Inflammatory macrophage (primary cell): ENCODE measurements at regions not wholly inside any gene's neighbourhood (a gene's known extent, or its start where the extent isn't known, plus 50 kb on each side); places are given as distances from the start of the nearest gene placed in this dataset.

Experiments
- DNase-seq, 2 donors: peaks; one replicate each; pipeline ENCODE4 v3.0.0-alpha.2; 2020 to 2022

DNA sequence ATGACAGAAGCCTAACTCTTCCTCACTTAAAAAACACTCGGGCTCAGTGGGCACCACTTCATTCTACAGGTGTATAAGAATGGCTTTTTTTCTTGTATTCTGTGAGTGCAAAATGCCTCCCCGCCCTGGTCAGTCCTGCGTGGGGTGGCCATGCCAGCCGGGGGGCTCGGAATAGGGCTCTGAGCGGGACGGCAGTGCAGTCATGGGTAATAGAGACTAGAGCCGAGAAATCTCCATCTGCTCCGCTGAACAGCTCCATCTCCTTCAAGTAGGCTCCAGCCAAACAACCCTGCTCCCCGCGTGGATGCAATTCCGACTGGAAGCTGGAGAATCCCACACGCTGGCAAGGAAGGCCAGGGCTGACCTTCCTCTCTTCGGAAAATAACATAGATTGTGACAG is 317.0 kb upstream of the IRX4 start:
- DNase-seq, result no peak

DNA sequence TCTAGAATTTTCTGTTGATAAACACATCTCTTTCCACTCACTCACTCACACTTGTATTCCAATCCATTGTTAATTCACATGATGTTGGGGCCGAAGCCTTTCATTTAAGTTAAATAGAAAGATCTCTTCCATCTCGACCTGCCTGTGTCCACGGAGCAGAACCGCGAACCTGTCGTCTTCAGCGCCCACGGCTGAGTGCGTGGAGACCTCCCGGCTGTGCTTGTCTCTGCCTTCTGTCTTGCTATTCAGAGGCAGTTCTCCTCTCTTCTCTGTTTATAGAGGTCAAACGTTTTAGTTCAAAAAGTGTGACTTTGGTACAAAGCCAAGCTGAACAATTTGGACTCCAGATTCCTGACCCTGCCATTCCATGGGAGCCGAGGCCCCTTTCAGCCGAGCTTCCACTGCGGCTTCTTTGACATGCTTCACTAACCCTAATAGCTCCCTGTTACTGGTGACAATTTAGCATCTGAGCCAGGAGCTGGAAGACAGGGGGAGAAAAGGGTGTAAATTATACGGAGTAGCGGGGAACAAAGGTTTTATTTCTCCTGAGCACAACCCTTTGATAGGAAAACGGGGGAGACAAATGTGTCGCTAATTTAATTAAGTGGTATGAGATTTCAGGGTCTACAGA is 314.4 kb upstream of the IRX4 start:
- no peak for DNase-seq

- no peak for DNase-seq
Measured at GRCh38 chr5:2196416-2196815, 313.7 kb upstream of the IRX4 start.

DNA sequence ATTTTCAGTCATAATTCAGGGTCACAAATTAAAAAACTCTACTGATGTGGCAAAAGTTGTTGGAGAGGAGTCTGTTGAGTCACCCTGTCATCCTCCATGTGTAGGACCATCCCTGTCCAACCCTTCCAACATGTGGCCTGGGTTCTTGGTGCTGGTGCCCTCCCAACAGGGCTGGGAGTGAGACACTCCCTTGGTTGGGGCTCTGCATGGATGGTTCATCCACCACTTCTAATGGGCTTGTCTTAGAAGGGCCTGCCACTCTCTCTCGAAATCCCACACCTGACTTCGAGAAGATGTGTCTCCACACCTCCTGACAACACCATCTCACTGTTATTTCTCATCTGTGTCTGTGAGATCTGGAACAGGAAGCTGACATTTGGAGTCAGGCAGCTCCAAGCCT is 312.2 kb upstream of the IRX4 start:
- no peak for DNase-seq

DNA sequence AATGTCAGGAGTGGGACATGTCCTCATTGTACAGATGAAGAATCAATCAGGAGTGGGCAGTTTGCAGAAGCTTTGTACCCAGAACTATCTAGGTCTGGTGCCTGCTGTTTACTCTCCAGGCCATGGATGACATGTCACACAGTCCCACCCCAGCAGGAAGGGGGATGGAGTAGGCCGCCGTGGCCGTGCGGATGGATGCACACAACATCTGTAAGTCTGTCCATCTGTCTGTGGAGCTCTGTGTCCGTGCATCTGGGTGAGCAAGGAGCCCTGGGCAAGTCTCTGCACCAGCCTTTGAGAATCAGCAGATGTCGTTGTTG is 311.5 kb upstream of the IRX4 start:
- DNase-seq, result no peak

GRCh38 chr5:2193542-2194235 is 311.0 kb upstream of the IRX4 start:
- no peak for DNase-seq

DNA sequence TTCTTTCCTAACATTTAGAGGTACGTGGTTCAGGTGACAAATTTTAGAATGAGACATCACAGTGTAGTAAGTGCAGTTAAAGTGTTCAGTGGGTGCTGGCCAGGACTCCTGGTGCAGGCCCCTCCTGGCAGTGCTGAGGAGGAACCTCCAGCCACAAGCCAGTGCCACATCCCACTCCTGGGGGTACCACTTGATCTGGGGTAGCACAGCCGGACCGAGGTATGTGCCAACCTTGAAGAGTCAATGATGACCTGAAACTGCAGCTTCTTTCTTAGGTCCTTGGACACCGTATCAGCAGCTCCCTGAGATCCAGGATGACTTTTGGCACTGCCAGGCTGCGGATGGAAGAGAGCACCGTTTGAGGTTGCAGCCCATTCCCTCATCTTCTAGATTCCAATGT is 310.4 kb upstream of the IRX4 start:
- DNase-seq, result no peak

DNA sequence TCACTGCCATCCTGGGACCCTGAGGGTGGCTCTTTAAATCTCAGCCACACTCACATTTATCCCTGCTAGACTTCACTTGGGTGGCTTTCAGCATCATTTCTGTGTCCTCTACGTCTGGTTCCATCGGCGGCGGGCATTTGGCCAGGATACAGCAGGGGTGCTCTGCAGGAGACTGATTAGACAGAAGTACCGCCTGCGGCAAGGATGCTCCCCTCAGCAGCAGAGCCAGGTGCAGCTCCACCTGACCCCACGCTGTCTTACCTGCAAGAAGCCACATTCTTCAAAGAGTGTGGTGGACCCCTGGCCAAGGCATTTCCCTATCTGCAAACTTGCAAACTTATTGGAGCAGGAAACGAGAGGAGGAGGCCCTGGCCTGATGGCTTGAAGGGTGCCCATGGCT is 309.8 kb upstream of the IRX4 start:
- no peak for DNase-seq

GRCh38 chr5:2191972-2192371 is 309.2 kb upstream of the IRX4 start:
- DNase-seq, result no peak

GRCh38 chr5:2190549-2190948 is 307.8 kb upstream of the IRX4 start:
- DNase-seq, result no peak

DNA sequence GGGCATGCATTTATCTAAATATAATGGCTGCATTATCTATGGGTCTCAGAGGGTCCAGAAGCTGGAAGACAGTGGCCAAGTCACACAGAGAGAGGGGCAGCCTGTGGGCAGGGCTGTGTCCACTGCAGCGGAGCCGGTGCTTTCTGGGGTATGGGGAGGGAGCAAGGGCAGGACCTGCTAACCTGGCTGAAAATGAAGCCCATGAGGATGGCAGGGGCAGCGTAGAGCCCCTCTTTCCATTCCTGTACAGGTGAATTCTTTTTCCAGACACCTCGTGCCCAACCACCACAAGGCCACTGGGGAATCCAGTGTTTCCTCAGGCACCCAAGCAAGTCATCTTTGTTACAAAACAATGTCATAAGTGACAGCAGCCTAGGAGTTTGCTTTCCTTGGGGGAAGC is 305.9 kb upstream of the IRX4 start:
- no peak for DNase-seq

GRCh38 chr5:2188137-2188536 is 305.4 kb upstream of the IRX4 start:
- no peak for DNase-seq

DNA sequence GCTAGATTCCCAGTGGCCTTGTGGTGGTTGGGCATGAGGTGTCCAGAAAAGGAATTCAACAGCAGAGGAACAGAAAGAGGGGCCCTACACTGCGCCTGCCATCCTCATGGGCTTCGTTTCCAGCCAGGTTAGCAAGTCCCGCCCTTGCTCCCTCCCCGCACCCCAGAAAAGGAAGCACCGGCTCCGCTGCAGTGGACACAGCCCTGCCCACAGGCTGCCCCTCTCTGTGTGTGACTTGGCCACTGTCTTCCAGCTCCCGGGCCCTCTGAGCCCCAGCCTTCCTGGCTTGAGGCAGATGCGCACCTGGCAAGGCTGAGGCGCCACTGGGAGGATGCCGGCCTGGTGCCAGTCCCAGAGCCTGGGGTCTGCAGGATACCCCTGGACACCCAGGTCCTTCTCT is 305.0 kb upstream of the IRX4 start:
- DNase-seq, result no peak

GRCh38 chr5:2187156-2187555 is 304.4 kb upstream of the IRX4 start:
- DNase-seq, result no peak

GRCh38 chr5:2186472-2187015 is 303.8 kb upstream of the IRX4 start:
- DNase-seq, result no peak

GRCh38 chr5:2185646-2186471 is 303.1 kb upstream of the IRX4 start:
- no peak for DNase-seq

DNA sequence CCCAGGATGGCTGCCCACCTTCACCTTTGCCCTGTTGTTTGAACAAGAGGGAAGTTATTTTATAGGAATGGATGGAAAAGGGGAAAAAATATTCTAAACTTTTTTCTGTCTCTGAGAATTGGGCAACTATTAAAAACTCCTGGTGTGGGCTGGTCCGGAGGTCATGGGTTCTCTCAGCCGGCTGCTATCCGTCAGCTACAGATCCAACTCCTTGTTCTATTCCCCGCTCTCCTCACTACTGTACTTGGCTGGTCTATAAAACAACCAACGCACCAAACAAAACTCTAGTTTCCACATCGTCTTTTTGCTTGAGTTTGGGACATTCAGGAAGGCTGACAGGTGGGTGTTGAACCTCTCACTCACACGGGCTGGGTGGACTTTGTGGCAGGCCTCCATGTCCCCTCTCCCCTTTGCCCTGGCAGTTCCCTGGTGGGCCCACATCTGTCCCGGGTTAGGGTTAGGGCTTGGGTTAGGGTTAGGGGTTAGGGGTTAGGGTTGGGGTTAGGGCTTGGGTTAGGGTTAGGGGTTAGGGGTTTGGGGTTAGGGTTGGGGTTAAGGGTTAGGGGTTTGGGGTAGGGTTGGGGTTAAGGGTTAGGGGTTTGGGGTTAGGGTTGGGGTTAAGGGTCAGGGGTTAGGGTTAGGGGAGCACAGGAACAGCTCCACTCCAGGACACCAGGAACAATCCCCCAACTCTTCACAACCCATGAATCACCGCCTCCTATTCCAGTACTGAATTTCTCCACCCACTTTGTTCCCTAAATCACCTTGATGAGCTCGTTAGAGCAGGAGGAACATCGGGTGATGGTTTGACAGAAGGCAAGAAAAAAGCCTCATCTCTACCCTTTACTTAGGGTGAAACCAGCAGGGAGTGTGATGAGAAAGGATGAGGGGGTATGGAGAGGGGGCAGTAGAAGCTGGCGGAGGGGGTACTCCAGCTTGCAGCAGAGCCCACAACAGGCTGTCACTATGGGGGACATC is 302.1 kb upstream of the IRX4 start:
- no peak for DNase-seq

DNA sequence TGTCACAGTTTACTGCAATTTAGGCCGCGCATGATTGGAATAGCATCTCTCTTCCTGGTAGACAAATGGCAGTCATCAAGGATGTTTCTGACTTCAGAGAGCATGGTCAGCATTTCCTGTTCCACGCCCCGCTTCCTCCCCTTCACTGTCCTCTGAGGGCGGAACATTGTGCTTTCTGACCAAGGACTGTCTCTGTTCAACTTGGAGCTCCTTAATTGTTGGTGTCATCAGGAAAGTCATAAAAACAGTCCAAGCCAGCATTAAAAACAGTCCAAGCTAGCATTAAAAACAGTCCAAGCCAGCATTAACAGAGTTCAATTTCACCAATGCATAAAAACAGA is 301.3 kb upstream of the IRX4 start:
- no peak for DNase-seq

DNA sequence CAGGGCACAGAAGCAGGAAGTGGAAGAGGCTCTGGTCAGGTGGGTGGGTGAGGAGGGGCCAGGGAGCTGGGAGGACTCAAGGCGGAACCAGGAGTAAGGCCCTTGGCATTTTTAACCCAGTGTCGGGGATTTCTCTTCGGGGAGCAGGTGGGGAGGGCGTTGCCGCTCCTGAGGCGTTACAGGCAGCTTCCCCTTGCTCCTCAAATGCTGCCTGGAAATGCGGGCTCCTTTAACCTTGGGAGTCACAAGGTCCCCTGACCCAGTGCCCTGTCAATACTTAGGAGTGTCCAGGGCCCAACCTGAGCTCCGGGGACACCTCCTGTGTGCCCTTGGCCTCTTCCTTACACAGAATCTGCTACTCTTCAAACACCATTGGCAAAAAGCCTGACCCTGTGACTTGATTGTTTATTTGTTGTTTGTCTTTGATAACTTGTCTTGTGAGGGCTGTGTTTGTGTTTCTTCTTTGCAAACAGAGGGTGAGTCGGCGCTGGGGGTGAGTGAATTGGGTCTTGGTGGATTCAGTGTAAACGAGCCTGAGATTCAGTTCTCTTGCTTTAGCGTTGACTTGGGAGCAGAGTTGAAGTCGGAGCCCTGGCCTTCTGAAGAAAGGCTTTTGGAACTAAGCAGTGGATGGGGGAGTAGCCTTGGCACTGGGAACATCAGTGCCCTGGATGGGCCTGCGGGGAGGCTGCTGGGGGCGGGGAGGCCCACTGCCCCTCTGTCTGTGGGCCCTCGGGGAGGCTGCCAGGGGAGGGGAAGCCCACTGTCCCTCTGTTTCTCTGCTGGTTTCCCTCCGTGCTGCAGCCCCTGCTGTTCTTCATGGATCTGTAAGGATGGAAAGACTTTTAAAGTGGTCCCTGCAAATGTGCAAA is 300.7 kb upstream of the IRX4 start:
- DNase-seq, result no peak

DNA sequence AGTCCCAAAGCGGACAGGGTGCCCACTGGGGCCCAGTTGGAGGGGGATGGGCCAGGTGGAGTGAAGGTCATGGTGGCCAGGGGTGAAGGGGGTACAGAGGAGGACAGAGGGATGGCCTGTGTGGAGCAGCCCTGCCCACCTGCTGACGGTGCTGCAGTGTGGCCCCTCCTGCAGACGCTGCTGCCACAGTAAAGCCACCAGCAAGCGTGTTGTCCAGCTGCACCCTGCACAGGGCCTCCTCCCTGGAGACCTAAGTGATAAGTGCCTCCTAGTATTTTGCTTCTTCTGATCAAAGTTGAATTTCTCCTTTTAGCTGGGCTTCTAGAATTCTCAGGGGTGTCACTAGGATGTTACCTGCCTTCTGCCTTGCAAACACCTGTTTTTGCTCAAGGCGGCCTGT is 299.3 kb upstream of the IRX4 start:
- no peak for DNase-seq

DNA sequence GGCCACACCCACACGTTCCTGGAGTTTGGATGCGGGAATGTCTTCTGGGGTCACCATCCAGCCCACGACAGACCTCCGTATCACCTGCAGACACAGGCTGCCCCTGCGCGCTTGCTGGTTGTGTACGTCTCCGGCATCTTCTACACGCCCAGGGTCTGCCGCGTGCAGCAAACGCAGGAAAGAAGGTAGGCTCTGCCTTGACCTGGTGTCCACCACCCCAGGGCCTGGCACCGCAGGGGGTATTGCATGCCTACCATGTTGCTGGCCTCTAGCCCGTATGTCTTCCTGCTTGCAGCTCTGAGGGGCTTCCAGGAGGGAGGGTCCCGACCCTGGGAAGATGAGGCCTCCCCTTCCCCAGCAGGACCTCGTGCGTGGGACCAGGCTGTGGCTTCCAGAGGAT is 298.8 kb upstream of the IRX4 start:
- no peak for DNase-seq

- DNase-seq, result no peak
Measured at GRCh38 chr5:2181149-2181548, 298.4 kb upstream of the IRX4 start.
